Hematopoietic multipotent progenitor cell treated with erythropoietin and hydrocortisone succinate and interleukin-3 and kit ligand, for 15 days (in vitro differentiated cells): ENCODE measurements at regions not wholly inside any gene's neighbourhood (a gene's known extent, or its start where the extent isn't known, plus 50 kb on each side); places are given as distances from the start of the nearest gene placed in this dataset.
A peak's percentile ranks its signal among the peaks of the same experiment; 100 is the strongest.
"Not testable (repeated sequence)": the region's sequence is repeated elsewhere in the genome, so short reads cannot be mapped to it uniquely, and the experiment has no call there.

Experiments used
- DNase-seq: peaks from one replicate; pipeline ENCODE4 v3.0.0-alpha.2; 2015; ENCODE audit warnings: low spot score

GRCh38 chr13:44780591-44781280, 204.6 kb upstream of the TSC22D1 start:
- DNase-seq, result no peak

GRCh38 chr13:44778761-44779484, 202.8 kb upstream of the TSC22D1 start:
- DNase-seq, result peak; percentile 69

- not testable (repeated sequence) for DNase-seq
These were observed 199.2 kb upstream of the TSC22D1 start for GRCh38 chr13:44775290-44775689.

- DNase-seq, result no peak
These were observed 194.8 kb upstream of the TSC22D1 start for GRCh38 chr13:44770951-44771350.

GRCh38 chr13:44769686-44770085, 193.6 kb upstream of the TSC22D1 start:
- DNase-seq, result no peak

- no peak for DNase-seq
These were observed 192.8 kb upstream of the TSC22D1 start for GRCh38 chr13:44768775-44769581.

GRCh38 chr13:44768239-44768638, 192.1 kb upstream of the TSC22D1 start:
- no peak for DNase-seq

- DNase-seq, result no peak
These were observed 188.9 kb upstream of the TSC22D1 start for GRCh38 chr13:44765001-44765471.

GRCh38 chr13:44764302-44764692, 188.2 kb upstream of the TSC22D1 start:
- no peak for DNase-seq

- DNase-seq, result no peak
These were observed 187.6 kb upstream of the TSC22D1 start for GRCh38 chr13:44763615-44764301.

- no peak for DNase-seq
These were observed 186.8 kb upstream of the TSC22D1 start for GRCh38 chr13:44762911-44763310.

GRCh38 chr13:44760434-44760833, 184.3 kb upstream of the TSC22D1 start:
- no peak for DNase-seq

- DNase-seq, result no peak
These were observed 183.5 kb upstream of the TSC22D1 start for GRCh38 chr13:44759384-44760360.

- no peak for DNase-seq
These were observed 182.7 kb upstream of the TSC22D1 start for GRCh38 chr13:44758630-44759383.

GRCh38 chr13:44757671-44758070, 181.5 kb upstream of the TSC22D1 start:
- DNase-seq, result no peak

GRCh38 chr13:44756276-44756810, 180.2 kb upstream of the TSC22D1 start:
- DNase-seq, result no peak

GRCh38 chr13:44755872-44756271, 179.7 kb upstream of the TSC22D1 start:
- DNase-seq, result no peak

GRCh38 chr13:44752164-44752563, 176.0 kb upstream of the TSC22D1 start:
- no peak for DNase-seq

- no peak for DNase-seq
These were observed 174.5 kb upstream of the TSC22D1 start for GRCh38 chr13:44750630-44751029.

GRCh38 chr13:44749906-44750305, 173.8 kb upstream of the TSC22D1 start:
- no peak for DNase-seq
